ENCODE measurements at regions not wholly inside any gene's neighbourhood (a gene's known extent, or its start where the extent isn't known, plus 50 kb on each side); places are given as distances from the start of the nearest gene placed in this dataset.

GRCh38 chr16:73251608-73252007 lies 203.7 kb upstream of the ZFHX3 start:
- Histone ChIP-seq H3K9me3 (no peaks in the 10 kb centered on the region), H3K36me3 (ENCODE audit: low read depth) (no peaks in the 10 kb centered on the region), H3K4me1 (ENCODE audit: low read depth) (peaks cover 8% of the 10 kb centered on the region), H3K4me3 (no peak overlapping the region)
- DNase-seq (no peak), ATAC-seq (no peak)
- no peak for TF ChIP-seq CTCF (IDR thresholded peaks at IDR 0.05)
- intact Hi-C loops (cut with DNase I, micrococcal nuclease): no loop called here

GRCh38 chr16:73248316-73248715 lies 200.4 kb upstream of the ZFHX3 start:
- Histone ChIP-seq H3K4me1 (ENCODE audit: low read depth) (no peaks in the 10 kb centered on the region), H3K9me3 (no peaks in the 10 kb centered on the region), H3K4me3 (no peak overlapping the region), H3K36me3 (ENCODE audit: low read depth) (no peaks in the 10 kb centered on the region)
- ATAC-seq: no peak
- DNase-seq: no peak
- intact Hi-C loops (cut with DNase I, micrococcal nuclease): no loop called here
- TF ChIP-seq CTCF (IDR thresholded peaks at IDR 0.05): no peak

- H3K4me3 ChIP-seq: no peak overlapping the region
- H3K36me3 ChIP-seq (ENCODE audit: low read depth): no peaks in the 10 kb centered on the region
- H3K4me1 ChIP-seq (ENCODE audit: low read depth): no peaks in the 10 kb centered on the region
- H3K9me3 ChIP-seq: no peaks in the 10 kb centered on the region
- no peak for DNase-seq
- intact Hi-C loops (cut with DNase I, micrococcal nuclease): no loop called here
- no peak for TF ChIP-seq CTCF (IDR thresholded peaks at IDR 0.05)
- ATAC-seq: no peak
Measured at GRCh38 chr16:73240920-73241319, 193.0 kb upstream of the ZFHX3 start.

GRCh38 chr16:73237601-73238000 lies 189.7 kb upstream of the ZFHX3 start:
- no peaks in the 10 kb centered on the region for H3K36me3 ChIP-seq (ENCODE audit: low read depth)
- DNase-seq (no peak), ATAC-seq (no peak)
- no peak for TF ChIP-seq CTCF (IDR thresholded peaks at IDR 0.05)
- intact Hi-C loops (cut with DNase I, micrococcal nuclease): no loop called here
- H3K4me1 ChIP-seq (ENCODE audit: low read depth): no peaks in the 10 kb centered on the region
- H3K4me3 ChIP-seq: no peak overlapping the region
- H3K9me3 ChIP-seq: no peaks in the 10 kb centered on the region

GRCh38 chr16:73234496-73234895 lies 186.6 kb upstream of the ZFHX3 start:
- TF ChIP-seq CTCF (IDR thresholded peaks at IDR 0.05): no peak
- no peaks in the 10 kb centered on the region for H3K9me3 ChIP-seq
- intact Hi-C loops (cut with DNase I, micrococcal nuclease): no loop called here
- ATAC-seq (no peak), DNase-seq (no peak)
- H3K36me3 ChIP-seq (ENCODE audit: low read depth): no peaks in the 10 kb centered on the region
- no peak overlapping the region for H3K4me3 ChIP-seq
- no peaks in the 10 kb centered on the region for H3K4me1 ChIP-seq (ENCODE audit: low read depth)

- Histone ChIP-seq H3K4me3 (no peak overlapping the region), H3K9me3 (no peaks in the 10 kb centered on the region), H3K36me3 (ENCODE audit: low read depth) (no peaks in the 10 kb centered on the region), H3K4me1 (ENCODE audit: low read depth) (no peaks in the 10 kb centered on the region)
- DNase-seq (no peak), ATAC-seq (no peak)
- intact Hi-C loops (cut with DNase I, micrococcal nuclease): no loop called here
- no peak for TF ChIP-seq CTCF (IDR thresholded peaks at IDR 0.05)
Measured at GRCh38 chr16:73233846-73234424, 186.0 kb upstream of the ZFHX3 start.
